GM12878 (cell line): ENCODE measurements at regions not wholly inside any gene's neighbourhood (a gene's known extent, or its start where the extent isn't known, plus 50 kb on each side); places are given as distances from the start of the nearest gene placed in this dataset.

Experiments used
- ATAC-seq: fragments of 200-7000 bp; cut with Tn5 transposase; 3 replicates; pipeline ENCODE4 v1.9.1; 2020; ENCODE audit warnings: mild to moderate bottlenecking, moderate library complexity
- BruUV-seq: library from RNA; stranded (reverse); fragments of 400-500 nt; replicated peaks from 2 replicates; lab custom pipeline; 2021; lab: Mats Ljungman, UMichigan
- CTCF ChIA-PET: fragments of 300-600 bp; sonication (Branson Sonifier 250); formaldehyde crosslinking; extraction: SDS; loops from one replicate; lab custom pipeline; 2021; ENCODE audit warnings: inconsistent platforms; lab: Yijun Ruan, JAX
- POLR2A ChIA-PET: fragments of 350-600 bp; formaldehyde crosslinking; extraction: SDS; loops from one replicate; lab custom pipeline; 2021; ENCODE audit warnings: inconsistent platforms; lab: Charles Lee
- RAD21 ChIA-PET: fragments of 300-600 bp; sonication (Branson Sonifier 250); formaldehyde crosslinking; loops from one replicate; lab custom pipeline; 2023; ENCODE audit warnings: antibody characterized with exemption; ENCODE audit not compliant: unreplicated experiment; lab: Charles Lee
- SMC1A ChIA-PET: fragments of 300-600 bp; sonication (Branson Sonifier 250); formaldehyde crosslinking; loops from one replicate; lab custom pipeline; 2023; ENCODE audit not compliant: unreplicated experiment, uncharacterized antibody; lab: Charles Lee
- DNase-seq: peaks from one replicate; pipeline ENCODE4 v3.0.0-alpha.2; 2011; ENCODE audit warnings: low read depth, low spot score
- FAIRE-seq: peaks from 3 replicates; lab custom pipeline; 2011; peaks lifted over from hg19 to GRCh38; lab: Jason Lieb, UNC
- H2AFZ ChIP-seq: 2 replicates; pipeline ENCODE4 v1.6.0; 2011; ENCODE audit warnings: low read depth, low read length, control low read depth; ENCODE audit not compliant: control insufficient read depth
- H3K27ac ChIP-seq: 2 replicates; pipeline ENCODE4 v1.5.1; 2011; ENCODE audit warnings: control low read depth; ENCODE audit not compliant: control insufficient read depth, insufficient read depth
- H3K27me3 ChIP-seq, 2 experiments: replicated peaks in 1 of 2; 2 replicates each; pipeline versions ENCODE4 v1.6.0 to v1.6.1; 2011; ENCODE audit warnings: low read length in 1 of 2; ENCODE audit not compliant: control insufficient read depth in 2 of 2, insufficient read depth in 2 of 2
- H3K36me3 ChIP-seq, 2 experiments: 2 replicates each; pipeline ENCODE4 v1.5.1; 2011; ENCODE audit warnings: low read length in 1 of 2; ENCODE audit not compliant: control insufficient read depth in 2 of 2, insufficient read depth in 2 of 2
- H3K4me1 ChIP-seq: 2 replicates; pipeline ENCODE4 v1.6.1; 2011; ENCODE audit warnings: mild to moderate bottlenecking, low read length, moderate library complexity, mixed read lengths; ENCODE audit not compliant: control insufficient read depth, insufficient read depth
- H3K4me2 ChIP-seq: 2 replicates; pipeline ENCODE4 v1.6.0; 2011; ENCODE audit warnings: control low read depth; ENCODE audit not compliant: control insufficient read depth, insufficient read depth
- H3K4me3 ChIP-seq: fragments of 200-600 bp; sonication (generic); 2 replicates; pipeline ENCODE4 v1.5.1; 2016
- H3K79me2 ChIP-seq: 2 replicates; pipeline ENCODE4 v1.6.0; 2011; ENCODE audit warnings: low read length; ENCODE audit not compliant: control insufficient read depth, insufficient read depth
- H3K9ac ChIP-seq: 2 replicates; pipeline ENCODE4 v1.8.0; 2011; ENCODE audit warnings: low read length, control low read depth, mixed read lengths; ENCODE audit not compliant: control insufficient read depth, insufficient read depth
- H3K9me3 ChIP-seq: replicated peaks from 3 replicates; pipeline ENCODE4 v1.5.1; 2011; ENCODE audit warnings: mild to moderate bottlenecking, low read length; ENCODE audit not compliant: control insufficient read depth, insufficient read depth
- H4K20me1 ChIP-seq: 2 replicates; pipeline ENCODE4 v1.6.0; 2011; ENCODE audit not compliant: control insufficient read depth, insufficient read depth
- HDAC6 ChIP-seq: fragments of 200-600 bp; sonication (generic); IDR thresholded peaks from one replicate; pipeline ENCODE4 v1.8.0; 2017; ENCODE audit warnings: antibody characterized with exemption; ENCODE audit not compliant: unreplicated experiment
- MAX ChIP-seq: IDR thresholded peaks from 2 replicates; pipeline ENCODE4 v1.6.1; 2012; ENCODE audit warnings: low read depth, low read length, improper control_type of control experiment
- PAX8 ChIP-seq: fragments of 450-650 bp; IDR thresholded peaks from 2 replicates; pipeline ENCODE4 v1.6.1; 2017; ENCODE audit warnings: mild to moderate bottlenecking, moderate library complexity
- PRDM15 ChIP-seq: fragments of 450-650 bp; formaldehyde crosslinking; IDR thresholded peaks from 2 replicates; pipeline ENCODE4 v1.4.0; 2020; ENCODE audit warnings: mild to moderate bottlenecking, moderate library complexity
- SKIL ChIP-seq: fragments of 450-650 bp; IDR thresholded peaks from 2 replicates; pipeline ENCODE4 v1.6.1; 2017; ENCODE audit warnings: mild to moderate bottlenecking, low read depth, inconsistent platforms; ENCODE audit not compliant: poor library complexity, severe bottlenecking
- ZNF622 ChIP-seq: fragments of 450-650 bp; IDR thresholded peaks from 2 replicates; pipeline ENCODE4 v1.6.1; 2017; ENCODE audit warnings: mild to moderate bottlenecking, inconsistent platforms
- WGBS: methylation state at CpG from one replicate; pipeline ENCODE4 v1.1.6; 2016; ENCODE audit warnings: low lambda C conversion rate; ENCODE audit not compliant: insufficient replicate concordance, insufficient coverage; ENCODE audit errors: missing lambda C conversion rate; 5-methylcytosine and 5-hydroxymethylcytosine counted together
- in situ Hi-C: fragments of 300-500 bp; cut with MboI; formaldehyde crosslinking; loops from 9 replicates; pipeline ENCODE4 v1.14.3; 2018; ENCODE audit warnings: mixed read lengths
- intact Hi-C: fragments of 100-400 bp; cut with micrococcal nuclease; formaldehyde crosslinking; loops from one replicate; pipeline ENCODE4 v1.14.2; 2022; ENCODE audit not compliant: unreplicated experiment
- TF ChIP-seq, protein P1 (sequence below): fragments of 450-650 bp; IDR thresholded peaks from 2 replicates; pipeline ENCODE4 v1.6.1; 2018; ENCODE audit warnings: mild to moderate bottlenecking, low read depth, moderate library complexity; ENCODE audit not compliant: partially characterized antibody
- TF ChIP-seq, protein P2 (sequence below): fragments of 450-650 bp; IDR thresholded peaks from 2 replicates; pipeline ENCODE4 v1.6.1; 2017; ENCODE audit warnings: mild to moderate bottlenecking, moderate library complexity

DNA sequence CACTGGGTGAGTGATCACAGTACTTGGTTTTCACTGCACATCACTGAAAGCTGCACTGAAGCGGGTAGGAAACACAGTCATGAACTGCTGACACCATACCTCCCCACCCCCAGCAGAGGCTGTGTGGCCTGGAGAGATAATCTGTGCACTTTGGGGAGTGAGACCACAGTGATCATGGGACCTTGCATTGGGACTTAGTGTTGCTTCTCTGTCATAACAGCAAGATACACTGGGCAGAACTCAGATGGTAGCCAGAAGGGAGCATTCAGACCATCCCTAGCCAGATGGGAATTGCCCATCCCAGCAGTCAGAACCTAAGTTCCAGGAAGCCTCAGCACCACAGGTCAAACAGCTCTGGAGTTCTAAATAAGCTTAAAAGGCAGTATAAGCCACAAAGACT lies 346.4 kb upstream of the TMEM229A start (continued):
- TF ChIP-seq, protein P1, sequence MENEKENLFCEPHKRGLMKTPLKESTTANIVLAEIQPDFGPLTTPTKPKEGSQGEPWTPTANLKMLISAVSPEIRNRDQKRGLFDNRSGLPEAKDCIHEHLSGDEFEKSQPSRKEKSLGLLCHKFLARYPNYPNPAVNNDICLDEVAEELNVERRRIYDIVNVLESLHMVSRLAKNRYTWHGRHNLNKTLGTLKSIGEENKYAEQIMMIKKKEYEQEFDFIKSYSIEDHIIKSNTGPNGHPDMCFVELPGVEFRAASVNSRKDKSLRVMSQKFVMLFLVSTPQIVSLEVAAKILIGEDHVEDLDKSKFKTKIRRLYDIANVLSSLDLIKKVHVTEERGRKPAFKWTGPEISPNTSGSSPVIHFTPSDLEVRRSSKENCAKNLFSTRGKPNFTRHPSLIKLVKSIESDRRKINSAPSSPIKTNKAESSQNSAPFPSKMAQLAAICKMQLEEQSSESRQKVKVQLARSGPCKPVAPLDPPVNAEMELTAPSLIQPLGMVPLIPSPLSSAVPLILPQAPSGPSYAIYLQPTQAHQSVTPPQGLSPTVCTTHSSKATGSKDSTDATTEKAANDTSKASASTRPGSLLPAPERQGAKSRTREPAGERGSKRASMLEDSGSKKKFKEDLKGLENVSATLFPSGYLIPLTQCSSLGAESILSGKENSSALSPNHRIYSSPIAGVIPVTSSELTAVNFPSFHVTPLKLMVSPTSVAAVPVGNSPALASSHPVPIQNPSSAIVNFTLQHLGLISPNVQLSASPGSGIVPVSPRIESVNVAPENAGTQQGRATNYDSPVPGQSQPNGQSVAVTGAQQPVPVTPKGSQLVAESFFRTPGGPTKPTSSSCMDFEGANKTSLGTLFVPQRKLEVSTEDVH = no peak
- TF ChIP-seq HDAC6 (no peak), PRDM15 (CRISPR knock-in tag) (no peak)

- H3K4me2 ChIP-seq = no peak overlapping the region
- H3K79me2 ChIP-seq = no peaks in the 10 kb centered on the region
- no TSS peak for BruUV-seq
- CTCF ChIA-PET = no interaction called here
- POLR2A ChIA-PET = interaction anchor here (0.6 kb wide), 1 partner anchor 36 kb away, joined by 3 read pairs; no protein-coding TSS in a partner anchor
- no peaks in the 10 kb centered on the region for H3K9me3 ChIP-seq
- 15% methylated on average over 4 of the region's 4 CpGs for WGBS
- no peaks in the 10 kb centered on the region for H4K20me1 ChIP-seq
- no peaks in the 10 kb centered on the region for H3K36me3 ChIP-seq
- no peaks in the 10 kb centered on the region for H3K27me3 ChIP-seq
- intact Hi-C loops = loop anchor here (10.0 kb wide), 1 partner anchor 409 kb away; no protein-coding TSS in a partner anchor
- ATAC-seq (no peak), FAIRE-seq (no peak), DNase-seq (no peak)
- no peak overlapping the region for H3K27ac ChIP-seq
- no peaks in the 10 kb centered on the region for H3K4me1 ChIP-seq
- H3K4me3 ChIP-seq = no peak overlapping the region
- RAD21 ChIA-PET = no interaction called here
- no peak overlapping the region for H2AFZ ChIP-seq
- SMC1A ChIA-PET = no interaction called here
- in situ Hi-C loops = no loop called here
- H3K9ac ChIP-seq = no peak overlapping the region
- TF ChIP-seq SKIL (no peak), ZNF622 (no peak), MAX (no peak), PAX8 (no peak)
- TF ChIP-seq, protein P2, sequence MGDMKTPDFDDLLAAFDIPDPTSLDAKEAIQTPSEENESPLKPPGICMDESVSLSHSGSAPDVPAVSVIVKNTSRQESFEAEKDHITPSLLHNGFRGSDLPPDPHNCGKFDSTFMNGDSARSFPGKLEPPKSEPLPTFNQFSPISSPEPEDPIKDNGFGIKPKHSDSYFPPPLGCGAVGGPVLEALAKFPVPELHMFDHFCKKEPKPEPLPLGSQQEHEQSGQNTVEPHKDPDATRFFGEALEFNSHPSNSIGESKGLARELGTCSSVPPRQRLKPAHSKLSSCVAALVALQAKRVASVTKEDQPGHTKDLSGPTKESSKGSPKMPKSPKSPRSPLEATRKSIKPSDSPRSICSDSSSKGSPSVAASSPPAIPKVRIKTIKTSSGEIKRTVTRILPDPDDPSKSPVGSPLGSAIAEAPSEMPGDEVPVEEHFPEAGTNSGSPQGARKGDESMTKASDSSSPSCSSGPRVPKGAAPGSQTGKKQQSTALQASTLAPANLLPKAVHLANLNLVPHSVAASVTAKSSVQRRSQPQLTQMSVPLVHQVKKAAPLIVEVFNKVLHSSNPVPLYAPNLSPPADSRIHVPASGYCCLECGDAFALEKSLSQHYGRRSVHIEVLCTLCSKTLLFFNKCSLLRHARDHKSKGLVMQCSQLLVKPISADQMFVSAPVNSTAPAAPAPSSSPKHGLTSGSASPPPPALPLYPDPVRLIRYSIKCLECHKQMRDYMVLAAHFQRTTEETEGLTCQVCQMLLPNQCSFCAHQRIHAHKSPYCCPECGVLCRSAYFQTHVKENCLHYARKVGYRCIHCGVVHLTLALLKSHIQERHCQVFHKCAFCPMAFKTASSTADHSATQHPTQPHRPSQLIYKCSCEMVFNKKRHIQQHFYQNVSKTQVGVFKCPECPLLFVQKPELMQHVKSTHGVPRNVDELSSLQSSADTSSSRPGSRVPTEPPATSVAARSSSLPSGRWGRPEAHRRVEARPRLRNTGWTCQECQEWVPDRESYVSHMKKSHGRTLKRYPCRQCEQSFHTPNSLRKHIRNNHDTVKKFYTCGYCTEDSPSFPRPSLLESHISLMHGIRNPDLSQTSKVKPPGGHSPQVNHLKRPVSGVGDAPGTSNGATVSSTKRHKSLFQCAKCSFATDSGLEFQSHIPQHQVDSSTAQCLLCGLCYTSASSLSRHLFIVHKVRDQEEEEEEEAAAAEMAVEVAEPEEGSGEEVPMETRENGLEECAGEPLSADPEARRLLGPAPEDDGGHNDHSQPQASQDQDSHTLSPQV = no peak
Observed at GRCh38 chr7:124376111-124376510, 343.2 kb upstream of the TMEM229A start.
